Left lung (tissue), 4 donors: ENCODE measurements at regions not wholly inside any gene's neighbourhood (a gene's known extent, or its start where the extent isn't known, plus 50 kb on each side); places are given as distances from the start of the nearest gene placed in this dataset.
"Not testable (repeated sequence)": the region's sequence is repeated elsewhere in the genome, so short reads cannot be mapped to it uniquely, and the experiment has no call there.

ENCODE experiments used
- ATAC-seq: fragments of 200-7000 bp; cut with Tn5 transposase; one replicate; pipeline ENCODE4 v1.9.1; 2020; ENCODE audit warnings: moderate library complexity
- DNase-seq, 4 donors: peaks; one replicate each; pipeline ENCODE4 v3.0.0-alpha.2; 2013 to 2020
- H3K27ac ChIP-seq, 2 donors: fragments of 200-600 bp; sonication (generic) in 1 of 2; one replicate each; pipeline versions ENCODE4 v1.5.0 to v1.8.0; 2020 to 2021
- H3K27me3 ChIP-seq, 2 donors: fragments of 200-600 bp; sonication (generic) in 1 of 2; one replicate each; pipeline versions ENCODE4 v1.5.0 to v1.8.0; 2020 to 2021
- H3K36me3 ChIP-seq, 2 donors: fragments of 200-600 bp; sonication (generic) in 1 of 2; one replicate each; pipeline versions ENCODE4 v1.5.0 to v1.8.0; 2020 to 2021
- H3K4me1 ChIP-seq, 2 donors: fragments of 200-600 bp; one replicate each; pipeline ENCODE4 v1.8.0; 2021
- H3K4me3 ChIP-seq, 2 donors: fragments of 200-600 bp; sonication (generic) in 1 of 2; one replicate each; pipeline versions ENCODE4 v1.5.0 to v1.8.0; 2020 to 2021; ENCODE audit warnings: mild to moderate bottlenecking in 1 of 2
- H3K9me3 ChIP-seq, 2 donors: fragments of 200-600 bp; sonication (generic) in 1 of 2; one replicate each; pipeline versions ENCODE4 v1.5.0 to v1.8.0; 2020 to 2021
- intact Hi-C, 2 donors: fragments of 100-400 bp; cut with DNase I; formaldehyde crosslinking; loops; one replicate each; pipeline versions ENCODE4 v1.11.2 to v1.14.2; 2022
- TF ChIP-seq, protein P1 (sequence below), 2 donors: fragments of 200-600 bp; sonication (generic) in 1 of 2; IDR thresholded peaks; one replicate each; pipeline versions ENCODE4 v1.5.0 to v1.8.0; 2021; ENCODE audit warnings: antibody characterized with exemption in 2 of 2
- donor health status: DM: no; HTN: yes; CAD: no.
- donor health status: DM: no; HTN: no; CAD: no.

DNA sequence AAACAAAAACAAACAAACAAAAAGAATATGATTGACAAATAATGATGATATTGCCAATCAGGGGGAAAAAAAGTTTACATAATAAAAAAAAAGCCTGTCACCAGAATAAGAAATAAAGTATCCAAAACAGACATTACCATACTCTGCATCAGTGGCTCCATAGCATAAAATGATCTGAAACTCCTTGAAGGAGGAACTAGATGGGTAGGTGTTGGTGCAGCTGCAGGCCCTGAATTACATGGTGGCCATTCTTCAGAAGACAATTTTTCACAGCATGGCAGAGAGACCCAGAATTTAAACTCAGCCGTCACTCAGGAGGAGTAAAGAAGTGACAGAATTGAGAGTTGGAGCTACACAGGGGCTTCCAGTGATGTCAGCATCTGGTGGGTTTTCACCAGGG, 60.2 kb downstream of the GLUL start:
- no peak overlapping the region for H3K4me3 ChIP-seq
- H3K4me1 ChIP-seq = no peaks in the 10 kb centered on the region
- intact Hi-C loops = no loop called here
- no peak for DNase-seq
- H3K36me3 ChIP-seq = no peaks in the 10 kb centered on the region
- no peaks in the 10 kb centered on the region for H3K27me3 ChIP-seq
- ATAC-seq = no peak
- H3K27ac ChIP-seq = no peak overlapping the region
- H3K9me3 ChIP-seq = no peaks in the 10 kb centered on the region
- TF ChIP-seq, protein P1, sequence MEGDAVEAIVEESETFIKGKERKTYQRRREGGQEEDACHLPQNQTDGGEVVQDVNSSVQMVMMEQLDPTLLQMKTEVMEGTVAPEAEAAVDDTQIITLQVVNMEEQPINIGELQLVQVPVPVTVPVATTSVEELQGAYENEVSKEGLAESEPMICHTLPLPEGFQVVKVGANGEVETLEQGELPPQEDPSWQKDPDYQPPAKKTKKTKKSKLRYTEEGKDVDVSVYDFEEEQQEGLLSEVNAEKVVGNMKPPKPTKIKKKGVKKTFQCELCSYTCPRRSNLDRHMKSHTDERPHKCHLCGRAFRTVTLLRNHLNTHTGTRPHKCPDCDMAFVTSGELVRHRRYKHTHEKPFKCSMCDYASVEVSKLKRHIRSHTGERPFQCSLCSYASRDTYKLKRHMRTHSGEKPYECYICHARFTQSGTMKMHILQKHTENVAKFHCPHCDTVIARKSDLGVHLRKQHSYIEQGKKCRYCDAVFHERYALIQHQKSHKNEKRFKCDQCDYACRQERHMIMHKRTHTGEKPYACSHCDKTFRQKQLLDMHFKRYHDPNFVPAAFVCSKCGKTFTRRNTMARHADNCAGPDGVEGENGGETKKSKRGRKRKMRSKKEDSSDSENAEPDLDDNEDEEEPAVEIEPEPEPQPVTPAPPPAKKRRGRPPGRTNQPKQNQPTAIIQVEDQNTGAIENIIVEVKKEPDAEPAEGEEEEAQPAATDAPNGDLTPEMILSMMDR (IDR thresholded peaks at IDR 0.05) = no peak

DNA sequence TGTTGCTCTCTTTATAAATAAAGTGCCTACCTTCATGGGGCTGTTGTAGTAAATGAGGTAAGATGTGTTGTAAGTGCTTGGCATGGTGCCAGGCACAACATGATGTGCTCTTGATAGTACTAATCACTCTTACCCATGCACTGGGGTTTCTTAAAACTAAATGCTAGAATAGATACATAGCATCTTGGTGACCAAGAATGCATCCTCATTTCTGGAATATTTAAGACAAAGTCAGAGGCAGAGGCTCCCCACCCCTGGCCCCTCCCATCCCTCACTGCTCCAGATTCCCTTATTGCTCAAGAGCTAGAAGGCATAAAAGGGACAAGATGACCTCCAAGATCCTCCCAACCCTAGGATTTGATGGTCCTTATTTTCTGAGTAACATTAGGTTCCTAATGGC, 61.3 kb downstream of the GLUL start:
- no peak overlapping the region for H3K4me3 ChIP-seq
- H3K27me3 ChIP-seq = no peaks in the 10 kb centered on the region
- no peaks in the 10 kb centered on the region for H3K4me1 ChIP-seq
- no peaks in the 10 kb centered on the region for H3K9me3 ChIP-seq
- TF ChIP-seq, protein P1 (IDR thresholded peaks at IDR 0.05) = no peak
- no peak overlapping the region for H3K27ac ChIP-seq
- H3K36me3 ChIP-seq = no peaks in the 10 kb centered on the region
- no peak for DNase-seq
- ATAC-seq = no peak
- intact Hi-C loops = no loop called here

DNA sequence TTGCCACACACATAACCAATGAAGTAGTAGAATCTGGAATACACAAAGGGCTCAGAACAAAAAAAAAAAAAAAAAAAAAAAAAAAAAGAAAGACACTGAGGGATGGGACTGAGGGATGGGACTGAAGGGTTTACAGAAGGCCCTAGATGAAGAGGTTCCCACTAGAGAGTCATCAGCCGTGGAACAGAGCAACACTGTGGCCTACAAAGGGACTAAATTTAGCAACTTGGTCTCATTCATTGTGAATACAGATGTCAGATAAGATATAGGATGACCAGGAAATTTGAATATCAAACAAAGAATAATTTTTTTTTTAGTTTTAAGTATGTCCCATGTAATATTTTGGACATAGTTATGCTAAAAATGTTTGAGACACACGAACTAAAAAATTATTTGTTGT, 62.1 kb downstream of the GLUL start:
- Histone ChIP-seq H3K4me1 (no peaks in the 10 kb centered on the region), H3K27me3 (no peaks in the 10 kb centered on the region), H3K9me3 (no peaks in the 10 kb centered on the region), H3K4me3 (no peak overlapping the region), H3K36me3 (no peaks in the 10 kb centered on the region), H3K27ac (no peak overlapping the region)
- no peak for ATAC-seq
- TF ChIP-seq, protein P1 (IDR thresholded peaks at IDR 0.05) = no peak
- DNase-seq = no peak
- intact Hi-C loops = no loop called here

DNA sequence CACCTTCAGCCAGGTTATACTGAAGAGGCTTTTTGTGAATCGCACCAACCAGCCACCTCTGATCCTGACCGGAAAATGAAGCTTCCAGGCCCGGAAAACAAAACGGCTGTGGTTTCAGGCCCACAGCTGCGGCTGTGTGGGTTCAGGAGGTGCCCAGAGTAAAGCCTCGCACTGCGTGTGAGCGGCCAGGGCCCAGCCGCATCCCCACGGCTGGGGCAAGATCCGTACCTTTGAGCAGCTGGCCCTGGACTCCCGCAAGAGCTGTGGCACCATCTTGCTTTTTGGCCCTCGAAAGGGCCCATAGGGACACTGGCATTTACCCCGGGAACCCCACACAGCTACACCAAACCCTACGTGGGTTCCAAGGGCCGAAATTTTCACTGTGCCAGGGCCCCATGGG, 63.0 kb downstream of the GLUL start:
- Histone ChIP-seq H3K36me3 (no peaks in the 10 kb centered on the region), H3K4me1 (no peaks in the 10 kb centered on the region), H3K27ac (no peak overlapping the region), H3K9me3 (no peaks in the 10 kb centered on the region), H3K4me3 (no peak overlapping the region), H3K27me3 (no peaks in the 10 kb centered on the region)
- DNase-seq = no peak
- no peak for ATAC-seq
- TF ChIP-seq, protein P1 (IDR thresholded peaks at IDR 0.05) = no peak
- intact Hi-C loops = no loop called here

DNA sequence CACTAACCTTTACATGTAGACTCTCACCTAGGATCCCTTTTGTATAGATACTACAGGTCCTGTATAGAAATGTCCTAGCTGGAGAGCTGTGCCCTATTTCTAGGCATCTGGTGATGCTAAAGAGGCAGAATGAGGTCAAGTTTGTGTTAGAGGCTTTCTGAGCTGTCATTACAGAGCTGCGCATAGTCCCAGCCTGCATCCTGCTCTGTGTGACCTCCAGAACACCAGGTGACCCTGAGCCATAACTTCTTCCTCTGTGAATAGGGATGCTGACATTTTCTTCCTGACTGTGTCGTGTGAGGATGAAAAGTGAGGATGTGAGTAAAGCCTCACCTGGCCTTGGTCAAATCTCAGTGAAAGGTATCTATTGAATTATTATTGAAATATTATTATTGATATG, 66.3 kb downstream of the GLUL start:
- intact Hi-C loops = no loop called here
- H3K27ac ChIP-seq = no peak overlapping the region
- no peaks in the 10 kb centered on the region for H3K36me3 ChIP-seq
- ATAC-seq = no peak
- H3K27me3 ChIP-seq = no peaks in the 10 kb centered on the region
- no peak overlapping the region for H3K4me3 ChIP-seq
- DNase-seq = no peak
- no peaks in the 10 kb centered on the region for H3K4me1 ChIP-seq
- H3K9me3 ChIP-seq = no peaks in the 10 kb centered on the region
- TF ChIP-seq, protein P1 (IDR thresholded peaks at IDR 0.05) = no peak

DNA sequence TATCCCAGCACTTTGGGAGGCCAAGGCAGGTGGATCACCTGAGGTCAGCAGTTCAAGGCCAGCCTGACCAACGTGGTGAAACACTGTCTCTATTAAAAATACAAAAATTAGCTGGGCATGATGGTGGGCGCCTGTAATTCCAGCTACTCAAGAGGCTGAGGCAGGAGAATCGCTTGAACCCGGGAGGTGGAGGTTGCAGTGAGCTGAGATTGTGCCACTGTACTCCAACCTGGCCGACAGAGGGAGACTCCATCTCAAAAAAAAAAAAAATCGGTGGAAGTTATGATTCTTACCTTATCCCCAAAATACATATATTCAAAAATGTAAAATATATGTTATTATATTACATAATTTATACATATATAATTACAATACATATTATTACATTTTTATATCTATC, 70.1 kb downstream of the GLUL start:
- ATAC-seq, H3K27me3 ChIP-seq, H3K9me3 ChIP-seq, H3K4me3 ChIP-seq, H3K36me3 ChIP-seq, DNase-seq, intact Hi-C loops, H3K27ac ChIP-seq: not testable (repeated sequence)
- H3K4me1 ChIP-seq = peaks cover 0 to 20% of the 10 kb centered on the region in 2 donors
